GM19035 (cell line): ENCODE measurements at regions not wholly inside any gene's neighbourhood (a gene's known extent, or its start where the extent isn't known, plus 50 kb on each side); places are given as distances from the start of the nearest gene placed in this dataset.
"Not testable (repeated sequence)": the region's sequence is repeated elsewhere in the genome, so short reads cannot be mapped to it uniquely, and the experiment has no call there.

Experiments used
- ATAC-seq: cut with Tn5 transposase; IDR thresholded peaks from one replicate; pipeline ENCODE4 v1.9.1; 2021; ENCODE audit not compliant: unreplicated experiment

- not testable (repeated sequence) for ATAC-seq
These were observed 1684.4 kb downstream of the SPATA31A7 start for GRCh38 chr9:62874213-62874612.

DNA sequence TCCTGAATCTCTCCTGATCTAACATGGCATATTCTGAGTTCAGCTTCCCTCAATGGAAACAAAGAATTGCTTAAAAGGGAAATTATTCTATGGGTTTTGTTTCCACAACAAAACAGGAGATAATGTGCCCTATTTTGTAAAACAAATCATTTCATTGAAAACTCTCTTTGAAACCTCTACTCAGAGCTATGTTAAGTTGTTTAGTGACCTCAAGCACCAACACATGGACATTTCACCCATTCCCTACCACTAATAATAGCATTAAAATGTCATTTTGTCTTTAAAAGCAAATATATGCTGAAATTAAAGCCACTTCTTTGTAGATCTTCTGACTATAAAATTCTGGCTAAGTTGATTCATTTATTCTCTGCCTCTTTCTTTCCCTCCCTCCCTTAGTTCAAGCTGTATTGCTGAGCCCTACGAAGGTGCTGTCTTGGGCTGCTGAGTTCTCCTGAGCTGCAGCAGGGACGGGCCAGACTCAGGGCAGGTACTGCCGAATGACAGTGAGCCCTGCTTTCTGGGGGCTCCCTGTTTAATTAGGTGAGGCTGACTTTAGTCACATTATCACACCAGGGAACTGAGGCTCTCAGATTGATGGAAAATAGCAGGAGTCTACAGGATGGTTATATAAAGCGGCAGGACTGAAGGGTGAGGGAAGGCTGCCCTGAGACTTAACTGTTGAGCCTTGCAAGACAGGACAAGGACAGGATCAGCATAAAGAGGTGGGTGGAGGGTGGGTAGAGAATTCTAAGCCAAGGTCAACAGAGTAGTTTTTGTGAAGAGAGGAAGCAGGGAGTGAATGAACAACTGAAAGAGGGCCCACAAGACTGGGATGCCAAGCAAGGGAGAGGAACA lies 1685.1 kb downstream of the SPATA31A7 start:
- not testable (repeated sequence) for ATAC-seq

DNA sequence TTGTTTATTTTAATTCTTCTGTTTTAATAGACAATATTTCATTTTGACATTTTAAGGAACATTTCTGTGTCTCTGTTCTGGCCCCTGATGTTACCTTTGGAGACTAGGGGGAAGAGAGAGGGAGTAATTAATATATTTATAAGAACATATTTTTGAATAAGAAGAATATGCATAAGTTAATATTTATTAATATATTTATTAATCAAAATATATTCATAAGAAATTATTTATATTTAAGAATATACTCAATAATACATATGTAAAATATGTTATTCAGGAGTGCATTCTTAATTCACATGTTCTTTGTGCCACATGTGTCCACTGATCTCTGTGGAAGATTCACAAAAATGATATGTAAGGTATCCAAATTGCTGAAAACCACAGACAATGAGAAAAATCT lies 1687.7 kb downstream of the SPATA31A7 start:
- ATAC-seq = not testable (repeated sequence)

DNA sequence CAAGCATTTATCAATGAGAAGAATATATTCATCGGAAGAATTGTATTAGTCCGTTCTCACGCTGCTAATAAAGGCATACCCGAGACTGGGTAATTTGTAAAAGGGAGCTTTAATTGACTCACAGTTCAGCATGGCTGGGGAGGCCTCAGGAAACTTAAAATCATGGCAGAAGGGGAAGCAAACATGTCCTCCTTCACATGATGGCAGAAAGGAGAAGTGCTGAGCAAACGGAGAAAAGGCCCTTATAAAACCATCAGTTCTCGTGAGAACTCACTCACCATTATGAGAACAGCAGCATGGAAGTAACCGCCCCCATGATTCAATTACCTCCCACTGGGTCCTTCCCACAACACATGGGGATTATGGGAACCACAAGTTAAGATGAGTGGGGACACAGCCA lies 1688.2 kb downstream of the SPATA31A7 start:
- not testable (repeated sequence) for ATAC-seq

GRCh38 chr9:62880453-62880852 lies 1690.6 kb downstream of the SPATA31A7 start:
- ATAC-seq = not testable (repeated sequence)

- not testable (repeated sequence) for ATAC-seq
These were observed 1691.1 kb downstream of the SPATA31A7 start for GRCh38 chr9:62880971-62881370.

DNA sequence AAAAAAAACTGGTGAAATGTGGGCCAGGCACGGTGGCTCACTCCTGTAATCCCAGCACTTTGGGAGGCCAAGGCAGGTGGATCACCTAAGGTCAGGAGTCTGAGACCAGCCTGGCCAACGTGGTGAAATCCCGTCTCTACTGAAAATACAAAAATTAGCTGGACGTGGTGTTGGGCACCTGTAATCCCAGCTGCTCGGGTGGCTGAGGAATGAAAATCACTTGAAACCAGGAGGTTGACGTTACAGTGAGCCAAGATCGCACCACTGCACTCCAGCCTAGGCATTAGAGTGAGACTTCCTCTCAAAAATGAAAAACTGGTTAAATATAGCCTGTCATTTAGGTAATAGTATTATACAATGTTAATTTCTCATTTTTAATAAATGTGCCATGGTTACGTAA lies 1692.0 kb downstream of the SPATA31A7 start:
- not testable (repeated sequence) for ATAC-seq

- ATAC-seq = not testable (repeated sequence)
These were observed 1692.9 kb downstream of the SPATA31A7 start for GRCh38 chr9:62882717-62883116.

- not testable (repeated sequence) for ATAC-seq
These were observed 1706.9 kb downstream of the SPATA31A7 start for GRCh38 chr9:62896692-62897091.

- ATAC-seq = not testable (repeated sequence)
These were observed 1707.8 kb downstream of the SPATA31A7 start for GRCh38 chr9:62897411-62898225.

- not testable (repeated sequence) for ATAC-seq
These were observed 1709.8 kb downstream of the SPATA31A7 start for GRCh38 chr9:62899666-62900065.

DNA sequence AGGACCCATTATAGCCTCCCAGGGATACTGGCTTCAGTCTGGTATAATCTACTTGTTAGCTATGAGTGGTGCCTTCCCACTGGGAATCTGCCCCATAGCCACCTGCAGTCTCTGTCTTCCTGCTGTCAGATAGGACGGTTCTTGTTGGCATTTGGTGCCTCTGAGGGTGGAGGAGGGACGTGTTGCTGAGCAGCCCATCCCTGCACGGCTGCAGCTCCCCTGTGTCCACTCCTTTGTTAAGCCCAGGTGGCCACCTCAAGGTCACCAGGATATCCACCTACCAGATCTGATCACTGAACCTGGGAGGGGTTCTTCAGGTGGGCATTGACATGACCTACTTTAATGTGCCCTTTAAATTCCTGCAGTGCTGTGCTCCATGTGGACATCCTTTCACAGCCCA lies 1714.2 kb downstream of the SPATA31A7 start:
- not testable (repeated sequence) for ATAC-seq

DNA sequence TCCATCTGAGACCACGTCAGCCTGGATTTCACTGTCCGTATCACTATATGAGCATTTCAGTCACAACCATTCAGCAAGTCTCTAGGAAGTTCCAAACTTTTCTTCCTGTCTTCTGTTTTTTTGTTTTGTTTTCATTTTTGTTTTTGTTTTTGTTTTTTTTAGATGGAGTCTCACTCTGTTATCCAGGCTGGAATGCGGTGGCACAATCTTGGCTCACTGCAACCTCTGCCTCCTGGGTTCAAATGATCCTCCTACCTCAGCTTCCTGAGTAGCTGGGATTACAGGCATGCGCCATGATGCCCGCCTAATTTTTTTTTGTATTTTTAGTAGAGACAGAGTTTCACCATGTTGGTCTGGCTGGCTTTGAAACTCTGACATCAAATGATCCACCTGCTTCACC lies 1715.9 kb downstream of the SPATA31A7 start:
- not testable (repeated sequence) for ATAC-seq

DNA sequence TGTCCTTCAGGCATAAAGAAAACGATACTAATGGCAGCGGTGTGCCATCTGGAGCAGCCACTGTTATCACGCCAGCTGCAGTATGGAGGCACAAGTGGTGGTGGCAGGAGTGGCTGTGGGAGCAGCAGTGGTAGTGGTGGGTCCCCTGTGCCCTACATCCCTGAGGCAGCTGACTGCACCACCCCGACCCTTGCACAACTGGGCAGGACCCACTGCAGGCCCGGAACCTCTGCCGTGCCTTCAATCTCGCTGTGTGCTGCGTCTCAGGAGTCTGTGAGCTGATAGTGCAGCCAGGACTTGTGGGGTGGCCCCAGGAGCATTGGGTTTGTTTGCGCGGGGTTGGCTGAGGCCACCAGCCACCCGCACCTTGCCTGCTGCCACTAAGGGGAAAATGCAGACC lies 1718.0 kb downstream of the SPATA31A7 start:
- not testable (repeated sequence) for ATAC-seq

DNA sequence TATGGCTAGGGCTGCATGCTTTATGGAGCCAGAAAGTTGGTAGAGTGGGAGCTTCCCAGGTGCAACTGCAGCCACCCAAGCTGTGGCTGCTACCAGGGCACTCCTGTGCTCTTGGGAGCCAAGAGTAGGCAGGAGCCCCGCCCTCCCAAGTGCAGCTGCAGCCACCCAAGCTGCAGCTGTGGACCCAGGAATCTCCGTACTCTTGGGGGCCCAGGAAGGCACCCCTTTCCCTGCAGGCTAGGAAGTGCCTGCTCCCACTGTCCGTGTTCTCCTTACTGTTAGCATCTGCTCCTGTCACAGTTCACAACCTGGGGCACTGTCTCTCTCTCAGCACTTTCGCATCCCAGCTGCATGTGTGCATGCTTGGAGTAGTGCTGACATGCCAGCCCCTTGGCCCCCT lies 1718.4 kb downstream of the SPATA31A7 start:
- not testable (repeated sequence) for ATAC-seq

DNA sequence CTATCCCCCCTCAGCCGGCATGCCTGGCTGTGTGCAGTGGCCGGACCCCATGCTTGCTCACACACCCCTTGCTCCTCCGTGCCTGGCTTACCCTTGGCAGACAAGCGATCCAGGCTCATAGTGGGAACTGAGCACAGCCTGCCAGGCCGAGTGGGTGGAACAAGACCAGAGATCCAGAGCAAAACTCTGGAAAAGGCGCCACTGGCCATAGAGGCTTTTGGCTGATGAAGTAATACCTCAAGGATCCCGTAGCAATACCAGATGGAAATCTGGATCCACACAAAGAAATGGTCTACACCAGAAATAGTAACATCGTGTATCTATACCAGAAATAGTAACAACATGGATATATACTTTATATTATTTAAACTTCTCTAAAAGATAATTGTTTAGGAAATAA lies 1719.6 kb downstream of the SPATA31A7 start:
- ATAC-seq = not testable (repeated sequence)

DNA sequence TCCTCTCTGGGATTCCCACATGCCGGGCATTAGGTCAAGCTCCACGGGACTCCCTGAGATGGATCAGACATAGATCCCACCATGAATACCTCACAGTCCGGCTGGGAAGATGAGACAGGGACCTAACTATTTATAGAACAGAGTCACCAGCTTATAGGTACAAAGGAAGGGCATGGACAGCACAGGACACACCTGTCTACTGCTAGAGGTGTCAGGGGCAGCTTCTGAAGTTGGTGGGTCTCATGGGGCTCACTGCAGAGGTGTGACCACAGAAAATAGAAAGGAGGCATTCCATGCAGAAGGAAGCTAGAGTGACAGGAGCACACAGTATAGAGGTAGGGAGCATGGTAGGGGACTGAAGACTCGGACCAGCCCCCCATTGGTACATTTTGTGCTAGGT lies 1722.4 kb downstream of the SPATA31A7 start:
- ATAC-seq = not testable (repeated sequence)

- ATAC-seq = not testable (repeated sequence)
These were observed 1725.3 kb downstream of the SPATA31A7 start for GRCh38 chr9:62915168-62915567.

DNA sequence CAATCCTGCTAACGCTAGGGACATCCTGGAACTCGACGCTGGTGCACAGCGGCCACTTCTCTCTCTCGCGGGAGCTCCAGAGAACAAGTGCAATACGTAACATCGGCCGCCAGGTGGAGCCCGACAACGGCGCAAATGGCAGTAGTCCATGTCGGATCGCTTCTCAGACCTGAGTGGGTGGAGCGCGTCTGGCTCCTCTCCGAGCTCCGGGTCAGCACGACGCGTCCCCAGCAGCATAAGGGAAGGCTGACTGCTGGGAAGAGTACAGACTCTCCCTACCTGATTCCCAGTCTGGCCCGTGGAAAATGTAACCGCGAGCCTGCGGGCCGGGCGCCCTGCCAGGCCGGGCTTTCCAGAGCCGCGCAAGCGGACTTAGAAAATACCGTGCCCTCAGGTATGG lies 1725.8 kb downstream of the SPATA31A7 start:
- peak; percentile 100 for ATAC-seq

DNA sequence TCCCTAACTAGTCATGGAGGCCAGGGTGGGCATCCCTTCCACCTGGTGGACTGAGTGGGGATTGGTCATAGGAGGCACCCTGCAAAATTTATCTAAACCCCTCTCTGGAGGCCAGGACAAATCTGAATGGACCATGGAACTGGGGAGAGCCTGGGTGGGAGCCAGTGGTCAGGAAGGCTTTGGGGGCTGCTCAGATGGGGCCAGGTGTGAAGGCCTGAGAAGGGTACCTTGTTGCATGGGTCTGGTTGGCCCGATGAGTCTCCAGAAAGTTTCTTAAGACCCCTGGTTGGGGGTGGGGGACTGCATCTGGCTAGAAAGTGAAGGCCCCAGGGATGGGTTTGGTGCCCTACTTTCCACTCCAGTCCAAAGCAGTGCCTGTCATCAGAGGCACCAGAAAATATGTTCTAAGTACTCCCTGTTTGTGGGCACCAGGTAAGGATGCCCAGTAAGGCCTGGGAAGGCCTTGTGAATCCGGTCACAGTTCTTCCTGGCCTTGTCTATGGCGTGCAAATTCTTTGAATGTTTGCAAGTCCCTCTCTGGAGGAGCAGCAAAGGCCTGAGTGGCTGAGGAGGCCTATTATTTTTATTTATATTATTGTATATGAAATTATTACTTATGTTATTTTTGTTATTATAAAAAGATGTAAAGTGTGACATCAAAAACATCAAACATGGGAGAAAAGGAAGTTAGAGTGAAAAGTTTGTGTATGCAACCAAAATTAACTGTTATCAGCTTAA lies 1729.0 kb downstream of the SPATA31A7 start:
- ATAC-seq = not testable (repeated sequence)

- not testable (repeated sequence) for ATAC-seq
These were observed 1741.6 kb downstream of the SPATA31A7 start for GRCh38 chr9:62931484-62931883.
